NCI-H748 (cell line): ENCODE measurements at regions not wholly inside any gene's neighbourhood (a gene's known extent, or its start where the extent isn't known, plus 50 kb on each side); places are given as distances from the start of the nearest gene placed in this dataset.

ENCODE experiments used
- DNase-seq: peaks from one replicate; lab custom pipeline; 2025; ENCODE audit not compliant: unreplicated experiment; lab: John Stamatoyannopoulos, UW

DNA sequence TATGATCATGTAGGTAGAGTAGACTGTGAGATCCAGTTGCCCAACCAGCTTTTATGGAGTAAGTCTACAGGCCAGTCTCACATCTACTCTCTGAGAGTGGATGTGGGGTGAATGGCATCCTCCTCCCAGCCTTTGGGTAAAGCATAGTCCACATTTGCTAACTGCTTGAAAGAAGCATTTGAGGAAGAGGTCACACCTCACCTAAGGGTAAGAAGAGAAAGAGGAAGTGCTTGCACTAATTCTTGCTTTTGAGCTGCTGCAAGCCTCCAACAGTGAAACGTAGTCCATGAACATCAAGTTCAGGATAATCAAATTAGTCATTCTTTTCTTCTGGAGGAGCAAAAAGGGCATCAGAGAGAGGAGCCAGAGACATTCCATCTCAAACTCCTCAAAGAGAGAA, 93.9 kb upstream of the AGR3 start:
- DNase-seq: no peak

DNA sequence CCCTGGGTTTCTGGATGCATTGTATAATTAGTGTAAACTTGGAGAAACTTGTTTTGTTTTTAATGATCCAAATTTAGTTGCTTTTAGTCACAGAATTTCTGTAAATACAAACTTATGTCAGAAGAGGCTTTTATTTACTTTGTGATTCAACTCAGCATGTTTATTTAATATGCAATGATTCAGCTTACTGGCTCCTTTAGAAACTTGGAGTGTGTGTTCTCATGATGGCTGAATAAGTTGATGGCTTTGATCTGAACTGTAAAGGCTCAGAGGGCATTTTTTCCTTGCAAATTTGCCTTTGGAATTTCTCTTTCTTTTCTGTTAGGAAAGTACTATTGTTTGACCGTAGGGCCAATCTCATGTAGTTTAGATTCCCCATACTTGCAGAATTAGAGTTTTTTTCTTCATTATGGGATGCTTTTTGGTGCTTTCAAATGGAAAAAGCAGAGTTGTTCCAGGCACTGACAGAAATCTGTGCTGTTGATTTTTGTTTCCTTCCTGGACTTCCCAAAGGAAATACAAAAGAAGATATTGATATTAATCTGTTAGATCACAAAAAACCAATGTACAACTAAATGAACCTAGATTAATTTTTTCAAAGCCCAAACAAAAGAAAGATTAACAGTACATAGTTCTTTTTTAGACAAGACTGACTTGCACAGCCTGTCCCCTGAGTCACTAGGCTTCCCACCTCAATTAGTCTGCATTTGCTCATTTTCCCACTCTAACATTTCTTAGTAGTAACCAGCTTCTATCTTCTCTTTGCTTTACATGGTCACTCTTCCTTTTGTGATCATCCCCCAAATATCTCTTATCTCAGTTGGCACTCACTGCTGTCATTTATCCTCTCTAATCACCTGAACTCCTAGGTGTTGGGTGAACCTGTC, 96.8 kb upstream of the AGR3 start:
- no peak for DNase-seq

DNA sequence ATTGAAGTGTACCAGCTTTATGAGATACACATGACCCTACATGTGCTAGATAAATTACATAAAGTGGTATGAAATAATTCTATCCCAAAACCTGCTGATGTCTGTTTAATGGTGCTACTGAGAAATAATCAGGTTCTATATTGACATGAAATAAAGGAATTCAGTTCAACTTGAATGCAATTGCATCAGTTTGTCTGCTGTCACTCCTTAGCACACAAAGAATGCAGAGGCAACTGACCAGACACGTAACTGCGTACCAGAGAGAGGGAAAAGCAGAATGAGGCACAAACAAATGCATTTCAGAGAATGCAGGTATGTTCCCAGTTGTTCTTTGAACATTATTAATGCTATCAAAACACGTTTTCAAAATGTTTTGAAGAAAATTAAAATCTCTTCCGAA, 98.8 kb upstream of the AGR3 start:
- DNase-seq: no peak

DNA sequence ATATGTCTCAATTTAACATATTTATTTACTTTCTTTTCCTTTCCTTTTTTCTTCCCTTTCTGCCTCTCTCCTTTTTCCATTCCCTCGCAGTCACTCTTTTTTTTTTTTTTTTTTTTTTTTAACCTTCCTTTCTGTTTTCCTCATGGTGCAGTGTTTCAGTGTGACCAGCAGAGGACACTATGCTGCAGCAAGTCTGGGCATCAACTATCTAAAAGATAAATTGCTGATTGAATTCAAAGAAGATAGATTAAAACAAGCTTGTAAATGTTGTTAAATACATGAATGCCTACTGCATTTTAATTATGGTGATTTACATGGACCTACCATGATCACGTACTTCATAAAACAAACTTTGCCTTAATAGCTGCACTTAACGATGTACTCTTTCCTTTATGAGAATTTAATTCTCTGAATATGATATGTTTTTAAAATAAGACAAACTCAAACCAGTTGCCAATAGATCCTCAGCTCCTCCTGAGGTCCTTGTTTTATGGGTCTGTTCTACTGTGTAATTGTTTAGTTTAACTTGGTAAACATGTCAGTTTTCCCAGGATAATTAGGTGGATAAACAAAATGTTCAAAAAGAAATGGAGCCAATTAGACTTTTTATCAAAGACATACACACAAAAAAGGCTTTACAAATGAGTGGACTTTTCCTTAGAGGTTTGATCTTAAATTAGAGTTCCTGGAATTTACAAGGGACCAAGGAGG, 101.0 kb upstream of the AGR3 start:
- DNase-seq: peak; percentile 69

DNA sequence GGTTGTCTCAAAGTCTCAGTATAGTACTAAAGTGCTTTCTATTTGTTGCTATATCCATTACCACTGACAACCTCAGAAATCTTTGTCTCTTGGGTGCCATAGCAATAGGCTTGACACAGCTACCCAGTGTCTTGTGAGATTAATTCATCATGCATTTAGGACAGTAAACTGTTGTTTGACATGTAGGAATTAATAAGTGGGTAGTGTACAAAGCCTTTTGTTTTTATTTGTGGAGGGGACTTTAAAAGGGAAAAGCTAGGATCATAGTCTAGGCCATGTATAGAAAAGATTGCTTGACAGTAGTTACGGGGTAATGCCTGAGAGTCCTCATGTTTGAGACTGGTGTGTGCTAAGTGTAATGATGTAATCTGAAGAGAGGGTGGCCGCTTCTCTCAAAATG, 102.6 kb upstream of the AGR3 start:
- peak; percentile 27 for DNase-seq

DNA sequence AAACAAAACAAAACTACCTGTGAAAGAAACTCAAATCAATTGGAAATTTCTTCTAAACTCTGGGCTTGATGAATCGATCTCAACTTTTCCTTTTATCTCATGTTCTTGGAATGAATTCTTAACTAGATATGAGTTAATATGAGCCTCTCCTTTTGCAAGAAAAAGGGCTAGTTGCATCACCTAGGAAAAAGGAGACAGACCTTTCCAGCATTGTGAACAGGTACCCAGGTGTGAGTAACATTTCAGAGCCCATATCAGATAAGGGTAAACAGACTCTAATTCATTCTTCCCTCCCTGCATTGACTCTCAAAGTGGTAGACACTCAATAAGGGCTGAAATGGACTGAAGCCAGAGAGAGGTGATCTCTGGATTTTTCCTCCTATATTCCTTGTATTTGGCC, 103.8 kb upstream of the AGR3 start:
- peak; percentile 26 for DNase-seq

DNA sequence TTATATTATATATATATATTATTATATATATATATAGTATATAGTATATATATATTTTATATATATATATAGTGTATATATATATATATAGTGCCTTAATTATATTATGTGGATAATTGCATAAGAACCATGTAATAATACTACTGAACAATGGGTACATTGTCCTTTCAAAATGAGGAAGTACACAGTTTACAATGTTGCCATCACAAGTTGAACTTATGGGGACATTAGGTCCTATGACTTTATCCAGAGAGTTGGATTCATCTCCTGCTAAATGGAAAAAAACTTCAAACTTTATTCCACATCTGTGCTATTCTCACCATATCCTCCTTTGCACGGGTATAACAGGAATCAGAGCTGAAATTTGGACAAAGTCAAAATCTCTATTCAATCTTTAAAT, 105.0 kb upstream of the AGR3 start:
- no peak for DNase-seq

DNA sequence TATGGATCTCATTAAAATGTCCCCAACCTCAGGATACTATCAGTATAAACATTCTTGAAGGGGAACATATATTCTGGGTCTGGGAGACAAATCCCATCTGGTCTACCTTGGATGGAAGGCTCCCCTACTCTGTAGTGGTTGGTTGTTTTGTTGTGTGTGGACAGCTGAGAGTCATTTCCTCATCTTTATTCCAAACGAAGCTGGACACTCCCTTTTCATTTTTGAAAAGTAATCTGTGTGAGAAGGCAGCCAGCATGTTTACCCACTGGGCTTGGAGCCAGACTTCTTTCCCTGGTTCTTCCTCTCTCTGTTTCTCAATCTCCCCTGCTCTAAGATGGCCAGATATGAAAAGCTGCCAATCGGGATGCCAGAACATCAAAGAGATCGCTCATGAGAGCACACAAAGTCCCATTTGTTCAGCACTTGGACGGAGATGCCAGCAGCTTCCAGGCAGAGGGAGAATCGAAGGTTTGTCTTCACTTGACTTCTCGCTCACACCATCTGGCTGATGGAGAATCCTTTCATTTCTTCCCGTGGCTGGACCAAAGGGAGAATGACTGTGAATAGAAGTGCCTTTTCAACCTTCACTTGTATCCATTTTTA, 108.1 kb upstream of the AGR3 start:
- peak; percentile 92 for DNase-seq

DNA sequence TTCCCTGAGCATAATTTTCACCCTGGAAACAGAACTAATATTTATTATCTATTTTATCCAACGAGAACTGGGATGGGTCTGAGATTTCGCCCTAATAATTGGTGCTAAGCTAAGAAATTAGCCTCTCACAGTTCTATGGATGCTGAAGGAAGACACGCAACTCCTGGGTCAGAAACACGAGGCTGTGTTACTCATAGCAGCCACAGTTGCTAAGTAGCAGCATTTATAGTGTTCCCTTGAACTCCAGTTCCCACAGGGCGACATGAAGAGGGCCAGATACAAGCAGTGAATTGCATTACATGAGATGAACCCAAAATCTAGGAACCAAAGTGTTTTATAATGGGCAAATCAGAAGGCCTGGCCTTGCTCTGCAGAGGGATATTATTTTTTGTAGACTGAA, 109.8 kb upstream of the AGR3 start:
- peak; percentile 4 for DNase-seq

DNA sequence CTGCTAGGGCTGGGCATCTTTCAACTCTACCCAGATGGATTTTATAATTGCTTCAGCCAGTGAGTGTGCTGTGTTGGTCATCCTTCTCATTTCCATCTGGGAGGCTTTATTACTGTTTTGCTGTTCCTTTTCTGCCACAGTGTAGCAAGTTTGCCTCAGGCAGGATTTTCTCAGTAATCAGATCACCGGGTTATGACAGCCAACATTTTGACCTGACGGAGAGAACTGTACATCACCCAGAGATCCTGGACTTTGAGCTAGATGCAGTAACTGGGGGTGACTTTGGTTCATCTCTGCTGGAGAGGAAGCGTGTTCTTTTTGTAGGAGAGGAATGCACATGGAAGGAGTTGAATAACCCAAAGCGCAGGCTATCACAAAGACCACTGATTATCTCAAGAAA, 111.8 kb upstream of the AGR3 start:
- DNase-seq: no peak

DNA sequence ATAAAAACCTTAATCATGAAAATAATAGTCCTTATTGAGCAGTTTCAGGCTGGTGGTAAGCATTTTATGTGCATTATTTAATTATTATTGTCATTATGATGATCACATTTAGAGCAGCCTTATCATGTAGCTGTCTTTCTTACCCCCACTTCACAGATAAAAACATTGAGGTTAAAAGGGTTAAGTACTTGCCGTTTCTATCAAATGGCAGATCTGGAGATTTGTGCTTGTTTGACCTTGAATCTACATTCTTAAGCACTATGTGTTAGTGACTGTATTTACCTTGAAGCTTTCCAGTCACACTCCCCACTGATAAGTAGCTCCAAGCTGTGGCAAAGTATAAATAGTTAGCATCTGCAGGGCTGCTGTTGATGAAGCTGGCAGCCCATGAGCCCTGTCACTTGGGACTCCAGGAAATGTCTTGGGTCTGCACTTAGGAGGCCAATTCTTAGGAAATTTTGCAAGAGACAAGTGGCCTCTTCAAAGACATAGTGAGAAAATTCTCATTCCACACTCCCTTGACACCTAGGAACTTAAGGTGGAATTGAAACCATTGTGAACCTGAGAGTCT, 116.8 kb upstream of the AGR3 start:
- no peak for DNase-seq

DNA sequence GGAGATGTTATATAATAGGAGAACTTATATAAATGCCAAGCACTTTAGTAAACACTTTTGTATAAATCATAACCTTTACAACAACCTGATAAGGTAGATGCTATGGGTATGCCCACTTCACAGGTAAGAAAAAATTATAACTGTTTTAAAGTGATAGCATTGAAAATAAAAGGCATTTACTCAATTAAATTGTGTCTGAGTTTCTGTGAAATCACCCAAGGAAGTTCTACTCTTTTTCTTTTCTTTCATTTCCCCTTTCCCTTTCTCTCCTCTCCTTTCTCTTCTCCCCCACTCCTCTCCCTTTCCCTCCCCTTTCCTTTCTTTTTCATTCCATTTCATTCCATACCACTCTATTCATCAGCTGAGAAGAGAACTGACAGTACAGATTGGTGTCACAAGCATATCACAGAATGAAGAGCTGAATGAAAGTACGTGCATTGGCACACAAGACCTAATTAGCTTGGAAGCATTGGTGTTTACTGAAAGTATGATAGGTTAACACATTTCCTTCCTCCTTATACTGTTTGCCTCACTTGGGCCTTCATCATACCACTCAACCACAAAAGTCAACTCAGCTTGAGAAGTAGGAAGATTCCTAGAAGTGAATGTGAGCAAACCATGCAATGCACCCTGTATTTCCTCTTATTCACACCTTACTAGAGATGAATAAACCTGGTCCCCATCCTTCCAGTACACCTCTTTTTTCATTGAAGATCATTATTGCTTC, 117.9 kb upstream of the AGR3 start:
- no peak for DNase-seq

DNA sequence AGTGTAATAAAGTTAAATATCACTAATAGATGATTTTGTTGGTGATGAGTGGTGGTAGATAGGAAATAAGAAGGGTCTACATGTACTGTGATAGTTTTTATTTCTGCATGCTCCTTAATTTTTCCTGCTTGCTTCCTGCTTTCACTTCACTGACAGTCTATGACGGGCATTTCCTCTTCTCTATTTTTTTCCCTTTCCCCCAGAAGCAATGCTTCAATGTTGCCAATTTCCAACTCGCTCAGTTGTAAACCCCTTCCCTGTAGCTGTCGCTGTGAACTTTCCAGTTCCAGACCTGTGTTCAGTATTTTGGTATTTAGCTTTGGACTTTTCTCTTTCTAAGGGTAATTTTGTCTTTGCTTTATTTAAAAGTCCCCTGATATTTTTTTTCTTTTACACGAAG, 123.5 kb upstream of the AGR3 start:
- DNase-seq: no peak

DNA sequence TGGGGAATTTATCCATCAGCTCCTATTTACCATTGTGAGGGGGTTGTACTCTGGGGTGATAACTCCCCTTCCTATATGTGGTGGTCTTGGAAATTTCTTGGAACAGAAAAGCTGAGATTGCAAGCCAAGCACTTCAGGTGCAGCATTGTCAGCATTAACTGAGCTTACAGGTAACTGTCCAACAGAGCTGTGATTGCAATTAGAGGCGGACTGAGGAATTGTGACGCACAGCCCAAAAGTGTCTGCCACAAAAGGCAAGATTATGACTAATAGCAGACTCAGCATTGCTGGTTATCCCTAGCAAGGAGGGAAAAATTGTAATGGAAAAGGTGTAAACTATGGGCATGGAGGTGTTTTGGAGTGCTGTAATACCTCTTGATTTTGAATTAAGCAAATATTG, 126.1 kb upstream of the AGR3 start:
- no peak for DNase-seq

DNA sequence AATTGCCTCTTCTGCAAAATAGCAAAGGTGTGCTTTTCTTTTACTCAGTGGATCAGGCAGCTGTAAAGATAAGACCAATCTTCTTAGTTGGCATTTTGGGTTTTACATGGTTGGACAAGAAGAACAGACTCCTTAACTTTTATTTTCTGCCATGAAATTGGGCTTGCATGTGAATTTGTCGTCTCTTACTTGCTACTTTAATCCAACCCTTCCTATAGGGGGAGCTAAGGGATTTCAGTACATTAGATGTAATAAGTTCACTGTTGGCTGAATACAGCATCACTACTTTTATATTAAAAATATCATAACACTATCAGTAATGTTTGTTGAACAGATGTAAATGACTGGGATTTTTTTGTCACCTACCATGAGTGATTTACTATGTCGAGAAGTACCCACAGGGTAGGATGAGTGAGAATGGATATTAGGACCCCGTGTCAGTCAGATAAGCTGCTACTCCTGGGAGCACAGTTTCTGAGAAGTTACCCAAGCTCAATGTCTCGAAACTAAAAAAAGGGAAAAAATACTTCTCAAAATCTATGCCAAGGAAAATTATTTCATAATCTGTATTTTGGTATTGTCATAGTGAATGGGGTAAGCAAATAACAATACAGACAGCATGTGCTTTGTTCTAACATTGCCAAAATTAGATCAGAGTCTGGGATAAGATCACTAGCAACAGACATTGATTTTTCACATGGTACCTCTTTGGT, 127.4 kb upstream of the AGR3 start:
- peak; percentile 28 for DNase-seq

DNA sequence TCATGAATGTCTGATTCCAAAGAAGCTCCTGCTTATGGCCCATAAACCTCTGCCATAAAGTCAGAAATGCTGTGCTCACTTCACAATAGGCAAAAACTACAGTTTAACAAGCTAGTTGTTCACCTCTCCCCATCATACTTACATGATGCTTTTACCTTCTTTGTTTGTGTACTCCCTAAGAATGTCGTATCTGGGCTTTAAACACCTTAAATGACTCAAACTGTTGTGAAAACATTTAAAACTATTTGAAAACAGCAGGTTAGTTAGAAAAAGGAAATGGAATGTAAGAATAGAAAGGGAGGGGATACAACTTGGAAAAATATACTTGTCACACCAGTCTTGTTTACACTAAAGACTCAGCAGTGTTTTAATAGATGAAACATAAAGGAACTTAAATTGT, 128.2 kb upstream of the AGR3 start:
- DNase-seq: no peak

DNA sequence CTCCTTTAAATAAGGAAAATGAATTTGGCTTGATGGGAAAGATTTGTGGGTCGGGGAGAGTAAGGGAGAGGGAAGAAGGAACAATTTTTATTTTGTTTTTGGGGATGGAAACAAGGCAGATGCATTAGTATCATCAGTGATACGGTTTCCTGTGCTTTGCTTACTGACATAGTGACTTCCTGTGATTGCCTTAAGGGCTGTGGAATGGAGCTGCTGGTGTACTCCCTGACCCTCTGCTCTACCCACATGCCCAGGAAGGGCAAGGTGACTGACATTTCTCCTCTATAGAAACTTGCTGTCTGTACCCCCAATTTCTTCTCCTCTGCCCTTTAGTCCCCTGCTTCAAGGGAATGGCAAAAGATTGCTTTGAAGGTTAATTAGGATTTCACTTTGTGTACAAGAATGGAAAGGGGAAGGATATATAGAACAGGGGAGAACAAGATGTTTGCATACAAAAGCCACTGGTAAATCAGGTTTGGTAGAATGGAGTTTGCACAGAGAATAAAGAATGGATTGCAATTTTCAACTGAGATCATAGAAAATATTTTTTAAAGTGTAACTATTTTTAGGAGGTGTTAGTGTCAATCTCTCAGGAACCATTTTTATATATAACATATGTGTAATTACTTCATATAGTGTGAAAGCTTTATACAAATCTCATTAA, 129.0 kb upstream of the AGR3 start:
- no peak for DNase-seq

DNA sequence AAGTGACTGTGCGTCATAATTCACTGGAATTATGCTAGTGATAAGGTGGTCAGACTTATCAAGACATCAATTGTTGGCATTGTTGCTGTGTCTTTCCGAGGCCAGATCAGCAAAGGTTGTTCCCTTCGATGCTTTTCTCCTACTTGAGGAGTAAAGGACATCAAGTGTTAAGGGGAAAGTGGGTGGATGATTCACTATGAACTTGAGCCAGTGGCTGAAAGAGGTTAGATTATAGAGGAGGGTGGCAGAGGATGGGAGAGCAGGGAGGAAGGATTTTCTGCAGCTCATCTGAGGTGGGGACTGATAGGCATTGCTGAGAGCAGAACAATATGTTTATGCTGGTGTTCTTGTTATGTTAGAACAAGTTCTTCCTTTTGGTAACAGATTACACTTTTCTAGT, 131.4 kb upstream of the AGR3 start:
- DNase-seq: no peak

DNA sequence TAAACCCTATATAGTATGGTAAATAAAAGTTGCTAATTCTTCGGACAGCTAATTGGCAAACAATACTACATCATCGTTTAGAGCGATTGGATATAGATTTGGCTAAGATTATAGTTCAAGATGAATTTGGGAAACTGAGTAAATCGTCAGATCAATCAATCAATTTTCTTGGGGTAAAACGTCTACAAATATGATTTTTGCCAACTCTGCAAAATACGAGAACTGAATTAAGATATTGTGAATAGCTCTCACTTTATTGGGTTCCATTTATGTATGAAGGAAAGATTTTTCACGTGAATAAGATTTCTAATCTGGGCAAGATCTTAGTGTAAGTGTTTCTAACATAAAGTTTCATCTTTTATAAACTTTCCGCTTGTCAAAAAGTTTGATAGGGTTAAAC, 132.9 kb upstream of the AGR3 start:
- no peak for DNase-seq

DNA sequence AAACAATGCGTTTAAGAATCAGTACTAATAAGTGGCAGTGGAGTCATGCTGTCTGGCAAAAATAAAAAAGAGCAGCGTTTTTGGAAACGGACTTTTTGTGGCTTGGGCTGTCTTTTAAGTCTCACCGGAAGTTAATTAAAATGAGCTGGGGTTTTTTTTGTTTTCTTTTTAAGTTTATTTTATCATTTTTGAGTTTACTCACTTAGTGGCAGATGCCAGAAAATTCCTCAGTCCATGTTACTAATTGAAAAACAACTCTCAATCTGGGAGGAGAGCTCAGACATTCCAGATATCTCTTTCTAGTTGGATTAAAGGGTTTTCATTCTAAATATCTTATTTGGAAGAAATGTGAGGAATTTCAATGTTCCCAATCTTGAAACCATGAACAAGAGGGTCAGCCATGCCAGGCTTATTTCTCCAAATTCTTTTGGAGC, 133.8 kb upstream of the AGR3 start:
- DNase-seq: no peak
